DMS114 treated with DMSO at 0.1 percent for 48 hours (cell line): ENCODE measurements at regions not wholly inside any gene's neighbourhood (a gene's known extent, or its start where the extent isn't known, plus 50 kb on each side); places are given as distances from the start of the nearest gene placed in this dataset.

Experiments used
- DNase-seq: peaks from one replicate; lab custom pipeline; 2025; ENCODE audit not compliant: unreplicated experiment; lab: John Stamatoyannopoulos, UW

DNA sequence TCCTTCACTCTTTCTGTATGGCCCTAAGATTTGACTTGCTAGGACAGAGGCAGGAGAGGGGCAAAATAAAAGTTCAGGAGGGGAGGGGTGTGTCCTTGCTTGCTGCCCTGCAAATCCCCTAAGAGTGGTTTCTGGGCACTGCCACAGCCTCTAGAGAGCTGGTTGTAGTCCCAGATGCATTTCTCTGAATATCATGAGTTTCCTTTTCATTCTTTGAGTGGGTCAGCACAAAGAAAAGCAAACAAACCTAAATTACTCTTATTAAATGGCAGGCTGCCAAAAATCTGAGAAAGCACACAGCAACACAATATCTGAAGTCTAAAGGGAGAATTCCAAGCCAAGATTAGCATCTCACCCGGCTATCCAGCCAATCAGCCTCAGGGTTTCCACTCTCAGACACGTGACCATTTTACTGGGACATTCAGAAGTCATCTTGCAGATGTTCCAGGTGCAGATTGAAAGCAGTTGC, 919.3 kb downstream of the TUSC7 start:
- no peak for DNase-seq

DNA sequence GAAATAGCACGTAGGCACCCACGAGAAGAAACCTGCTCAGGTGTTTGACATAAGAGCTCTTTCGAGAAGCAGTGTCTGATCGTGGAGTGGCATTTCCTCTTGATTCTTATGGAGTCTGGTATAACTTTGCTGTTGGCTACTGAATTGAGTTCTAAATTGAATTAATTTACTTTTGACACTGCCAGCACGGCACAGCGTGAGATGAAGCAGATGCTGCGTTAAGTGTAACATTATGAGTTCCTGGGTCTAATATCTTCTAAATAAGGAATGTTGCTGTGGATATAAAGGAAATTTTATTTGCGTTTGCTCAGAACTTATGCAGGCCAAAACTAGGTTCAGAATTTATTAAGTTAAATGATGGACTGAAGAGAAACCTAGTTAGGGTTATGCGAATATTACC, 919.9 kb downstream of the TUSC7 start:
- DNase-seq: no peak

DNA sequence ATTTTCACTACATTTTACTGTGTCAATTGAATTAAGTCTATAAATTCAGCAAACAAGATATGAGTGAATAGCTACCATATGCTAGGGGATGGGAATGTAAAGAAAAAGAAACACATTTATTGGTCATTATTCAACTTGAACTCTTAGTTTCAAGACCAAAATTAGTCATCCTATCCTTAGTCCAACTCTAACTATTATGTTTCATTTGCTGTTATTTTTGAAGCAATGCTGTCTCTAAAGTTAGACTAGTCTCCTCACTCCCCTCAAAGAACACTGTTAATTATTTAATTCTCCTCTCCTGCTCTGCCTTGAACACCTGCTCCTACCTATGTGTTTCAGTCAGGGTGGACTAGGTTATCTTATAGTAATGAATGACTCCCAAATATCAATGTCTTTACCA, 920.9 kb downstream of the TUSC7 start:
- DNase-seq: no peak

DNA sequence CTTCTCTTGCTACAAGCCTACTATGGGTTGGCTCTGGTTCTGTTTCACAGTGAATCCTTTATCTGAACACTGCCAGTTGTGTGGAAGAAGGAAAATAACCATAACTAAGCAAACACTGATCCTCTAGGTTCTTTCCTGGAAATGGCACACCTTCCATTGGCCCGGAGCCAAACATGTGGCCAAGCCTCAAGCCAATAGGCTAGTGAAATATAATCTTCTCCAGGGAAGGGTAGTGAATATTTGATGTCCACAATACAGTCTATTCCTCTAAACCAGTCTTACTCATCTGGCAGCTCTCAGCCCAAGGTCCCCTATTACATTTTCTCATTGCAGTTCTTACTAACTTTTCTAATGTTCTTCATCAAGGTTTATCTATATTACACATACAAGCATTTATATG, 921.3 kb downstream of the TUSC7 start:
- no peak for DNase-seq

DNA sequence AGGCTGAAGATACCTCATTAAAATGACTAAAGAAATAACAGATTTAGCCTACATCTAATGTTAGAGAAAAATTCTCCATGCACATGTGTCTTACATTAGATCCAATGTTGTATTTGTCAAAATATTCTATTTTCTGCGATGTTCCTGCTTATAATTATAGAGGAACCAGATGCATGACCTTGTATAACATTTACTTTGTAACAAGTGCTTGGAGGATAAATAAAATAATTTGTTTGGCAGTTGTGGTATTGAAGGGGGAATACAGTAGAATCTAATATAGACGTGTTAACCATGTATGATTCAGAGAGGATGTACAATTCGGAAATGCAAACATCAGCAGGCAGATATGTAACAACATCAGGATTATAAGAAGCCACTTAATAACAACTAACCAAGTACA, 922.2 kb downstream of the TUSC7 start:
- no peak for DNase-seq

GRCh38 chr3:117632191-117632590, 922.6 kb downstream of the TUSC7 start:
- DNase-seq: no peak

- no peak for DNase-seq
Observed at GRCh38 chr3:117633207-117633606, 923.6 kb downstream of the TUSC7 start.

DNA sequence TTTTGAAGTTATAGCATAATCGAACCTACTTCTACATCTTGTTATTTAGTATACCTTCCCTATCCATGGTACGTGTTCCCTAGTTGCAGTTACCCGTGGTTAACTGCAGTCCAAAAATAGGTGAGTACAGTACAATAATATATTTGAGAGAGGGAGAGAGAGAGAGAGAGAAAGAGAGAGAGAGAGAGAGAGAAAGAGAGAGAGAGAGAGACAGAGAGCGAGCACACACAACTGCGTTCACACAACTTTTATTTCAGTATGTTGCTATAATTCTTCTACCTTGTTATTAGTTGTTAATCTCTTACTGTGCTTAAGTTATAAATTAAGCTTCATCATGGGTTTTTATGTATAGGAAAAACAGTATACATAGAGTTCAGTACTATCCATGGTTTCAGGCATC, 928.1 kb downstream of the TUSC7 start:
- no peak for DNase-seq

GRCh38 chr3:117644203-117644602, 934.6 kb downstream of the TUSC7 start:
- DNase-seq: no peak

DNA sequence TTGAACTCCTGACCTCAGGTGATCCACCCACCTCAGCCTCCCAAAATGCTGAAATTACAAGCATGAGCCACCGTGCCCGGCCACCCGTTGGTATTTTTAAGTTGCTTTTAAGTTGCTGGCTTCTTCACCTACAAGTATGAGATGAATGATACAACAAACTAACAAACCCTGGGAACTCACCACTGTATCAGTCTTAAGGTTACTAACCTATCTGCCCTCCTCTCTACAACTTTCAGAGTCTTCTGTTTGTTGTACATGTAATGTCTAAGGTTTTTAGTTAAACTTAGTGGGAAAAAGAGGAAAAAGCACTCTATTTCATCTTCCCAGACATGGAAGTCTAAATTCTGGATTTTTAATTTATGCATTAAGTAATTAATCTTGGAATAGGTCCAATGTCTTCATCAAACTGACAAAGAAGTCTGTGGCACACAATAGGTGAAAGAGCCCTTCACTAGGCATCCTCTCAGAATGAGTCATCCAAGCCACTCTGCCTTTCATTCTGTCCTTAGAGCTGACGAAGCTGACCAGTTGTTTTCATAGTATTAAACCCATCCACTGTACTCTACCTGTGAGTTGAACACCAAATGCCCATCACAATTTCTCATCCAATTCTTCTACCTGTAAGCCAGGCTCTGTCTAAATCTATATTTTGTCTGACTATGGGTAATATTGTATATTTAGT, 936.1 kb downstream of the TUSC7 start:
- DNase-seq: no peak

GRCh38 chr3:117647435-117647834, 937.9 kb downstream of the TUSC7 start:
- DNase-seq: no peak

DNA sequence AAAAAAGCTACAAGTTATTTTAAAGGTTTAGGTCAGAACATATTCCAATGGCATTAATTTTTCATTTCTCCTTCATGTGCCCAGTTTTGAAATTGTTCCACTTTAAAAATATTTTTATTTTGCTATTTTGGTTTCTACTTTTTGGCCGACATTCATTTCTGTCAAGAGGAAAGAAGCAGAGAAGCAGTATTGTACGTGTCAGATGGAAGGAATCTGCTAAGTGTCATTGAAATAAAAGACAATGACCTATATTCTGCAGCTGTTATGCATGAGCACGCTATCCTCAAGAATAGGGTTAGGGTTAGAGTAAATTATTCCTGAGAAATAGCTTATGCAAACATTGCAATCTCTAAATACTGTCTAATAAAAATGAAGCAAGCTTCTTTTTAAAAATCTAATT, 941.7 kb downstream of the TUSC7 start:
- no peak for DNase-seq

DNA sequence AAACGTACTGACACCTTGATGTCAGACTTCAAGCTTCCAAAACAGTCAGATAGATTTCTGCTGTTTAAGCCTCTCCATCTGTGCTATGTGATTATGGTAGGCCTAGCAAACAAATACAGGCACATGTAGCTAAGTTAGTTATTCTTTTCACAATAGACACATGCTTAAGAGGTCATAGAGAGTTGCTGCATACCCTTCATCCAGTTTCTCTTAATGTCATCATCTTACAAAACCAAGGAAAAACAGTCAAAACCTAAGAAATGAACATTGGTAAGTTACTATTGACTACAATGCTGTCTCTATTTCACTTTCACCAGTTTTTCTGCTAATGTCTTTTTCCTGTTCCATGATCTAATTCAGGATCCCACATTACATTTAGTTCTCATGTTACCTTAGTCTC, 946.8 kb downstream of the TUSC7 start:
- no peak for DNase-seq

GRCh38 chr3:117657278-117657677, 947.7 kb downstream of the TUSC7 start:
- no peak for DNase-seq

DNA sequence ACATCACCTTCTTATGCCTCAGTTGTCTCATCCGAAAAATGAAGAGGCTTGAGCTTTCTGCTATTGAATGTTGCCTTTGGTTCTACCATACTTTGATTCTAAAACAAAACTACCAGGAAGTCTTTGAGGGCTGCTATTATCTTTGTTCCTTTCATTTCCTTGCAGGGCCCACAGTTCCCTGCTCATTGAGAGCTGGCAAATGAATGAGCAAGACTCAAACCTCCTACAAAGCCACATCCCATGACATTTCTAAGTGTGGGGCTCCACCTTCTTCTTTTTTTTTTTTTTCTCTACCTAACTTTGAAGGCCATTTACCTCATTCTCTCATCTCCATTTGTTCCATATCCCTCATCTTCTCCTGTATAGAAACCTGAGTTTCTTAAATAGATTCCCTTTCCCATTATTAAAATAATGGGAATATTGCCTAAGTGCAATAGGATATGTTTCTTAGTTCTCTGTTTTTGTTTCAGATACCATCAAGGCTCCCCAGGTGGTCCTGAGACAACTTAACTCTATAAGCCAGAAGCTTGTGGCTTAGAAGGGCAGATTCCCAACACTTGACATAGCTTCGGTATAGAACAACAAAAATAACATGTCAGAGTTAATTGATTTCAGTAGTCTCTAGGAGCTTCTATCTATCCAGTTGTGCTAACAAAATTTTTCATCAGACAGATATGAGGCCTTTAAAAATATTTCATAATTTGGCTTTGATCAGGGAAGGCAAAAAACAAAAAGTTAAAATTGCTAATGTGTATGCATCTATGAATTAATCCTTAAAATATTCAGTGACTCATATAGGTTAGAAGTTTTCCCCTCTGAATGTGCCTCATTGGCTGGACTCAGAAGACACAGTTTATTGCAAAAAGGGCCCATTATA, 951.6 kb downstream of the TUSC7 start:
- no peak for DNase-seq

DNA sequence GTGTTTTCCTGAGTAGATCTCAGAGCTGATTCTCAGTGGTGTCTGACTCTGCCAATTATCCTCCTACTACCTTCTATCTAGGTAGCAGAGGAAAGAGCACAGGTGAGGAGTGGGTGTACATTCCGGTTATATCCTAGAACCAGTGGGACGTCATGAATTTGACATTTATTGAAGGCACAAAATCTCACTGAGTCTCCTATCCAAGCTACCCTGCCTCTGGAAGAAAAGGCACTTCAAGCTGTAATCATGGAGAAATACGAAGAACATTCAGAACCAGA, 952.2 kb downstream of the TUSC7 start:
- DNase-seq: no peak

DNA sequence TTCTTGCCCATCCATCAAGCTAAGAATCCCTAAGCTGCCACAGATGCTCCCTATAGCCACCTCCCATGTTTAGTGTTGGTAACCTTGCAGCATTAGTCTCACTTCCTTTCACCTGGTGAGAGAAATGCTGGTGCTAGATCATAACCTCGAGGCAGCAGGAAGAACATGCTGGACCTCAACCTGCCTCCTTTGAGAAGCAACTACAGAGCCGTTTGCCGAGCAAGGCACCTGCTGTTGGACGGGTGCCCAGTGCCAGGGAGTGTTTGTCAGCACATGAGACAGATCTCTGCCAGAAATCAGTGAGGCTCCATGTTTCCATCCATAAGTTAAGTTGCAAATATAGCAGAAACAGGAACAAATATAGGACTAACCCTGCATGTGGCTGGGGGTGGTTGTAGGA, 955.7 kb downstream of the TUSC7 start:
- DNase-seq: no peak

- DNase-seq: no peak
Observed at GRCh38 chr3:117666325-117666724, 956.7 kb downstream of the TUSC7 start.

- DNase-seq: no peak
Observed at GRCh38 chr3:117666812-117667211, 957.2 kb downstream of the TUSC7 start.

DNA sequence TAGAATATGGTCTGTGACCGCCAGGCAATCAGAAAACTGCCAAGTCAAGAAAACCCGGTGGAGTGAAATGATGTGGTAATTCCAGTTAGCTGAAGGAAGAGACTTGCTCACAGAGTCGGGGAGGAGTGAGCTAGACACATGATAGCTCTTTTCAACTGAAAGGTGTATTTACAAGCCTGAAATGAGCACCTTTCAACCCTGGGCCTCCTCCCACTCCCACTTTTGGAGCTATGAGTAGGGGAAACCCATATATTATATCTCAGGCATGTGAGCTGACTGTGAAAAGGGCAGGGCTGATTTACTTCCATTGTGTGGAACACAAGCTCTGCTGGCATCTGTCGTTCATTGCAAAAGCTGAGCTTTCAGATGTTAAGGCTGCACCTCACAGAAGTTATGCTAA, 960.2 kb downstream of the TUSC7 start:
- no peak for DNase-seq

DNA sequence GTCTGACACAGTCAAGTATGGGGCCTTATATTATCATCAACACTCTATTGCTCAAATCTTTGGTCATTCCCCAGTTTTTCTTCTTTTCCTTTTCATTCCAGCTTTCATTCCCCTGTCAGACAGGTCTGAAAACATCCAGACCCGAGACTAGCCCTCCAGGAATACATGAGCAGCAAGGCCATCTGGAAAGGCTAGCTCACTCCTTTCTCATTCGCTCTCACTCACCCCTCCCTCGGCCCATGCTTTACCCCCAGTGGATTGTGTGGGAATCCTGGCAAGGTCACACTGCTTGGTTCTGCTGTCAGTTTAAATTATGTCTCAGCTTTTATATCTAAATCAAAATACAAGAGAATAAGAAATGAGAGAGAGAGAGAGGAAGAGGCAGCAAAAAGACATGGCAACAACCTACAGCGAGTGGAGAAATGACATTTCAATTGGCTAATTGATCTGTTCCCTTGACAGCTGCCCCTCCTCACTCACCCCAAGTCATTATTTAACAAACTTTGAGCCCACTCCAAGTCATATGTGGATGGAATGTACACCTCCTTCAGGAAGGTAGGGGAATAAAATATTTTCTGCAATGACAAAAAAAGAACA, 962.2 kb downstream of the TUSC7 start:
- no peak for DNase-seq

DNA sequence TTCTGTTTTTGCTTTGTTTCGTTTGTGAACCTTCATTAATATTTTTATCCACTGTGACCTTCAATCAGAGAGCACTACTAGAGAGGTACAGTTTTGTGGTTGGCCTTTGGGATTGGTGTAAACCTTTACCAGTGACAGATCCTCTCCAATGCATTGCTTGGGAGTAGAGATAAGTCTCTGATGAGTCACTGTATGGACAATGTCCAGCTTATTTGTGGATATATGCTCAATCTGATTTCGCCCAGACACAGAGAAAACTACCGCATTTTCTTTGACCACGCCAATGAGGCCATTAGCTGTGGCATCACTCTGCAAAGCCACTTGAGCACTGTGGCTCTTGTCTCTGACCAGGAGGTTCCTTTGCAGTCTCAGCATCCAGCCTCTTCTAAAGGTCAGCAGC, 964.7 kb downstream of the TUSC7 start:
- DNase-seq: no peak
